H9 (cell line): ENCODE measurements at regions not wholly inside any gene's neighbourhood (a gene's known extent, or its start where the extent isn't known, plus 50 kb on each side); places are given as distances from the start of the nearest gene placed in this dataset.

Experiments used
- DNase-seq: peaks from one replicate; pipeline ENCODE4 v3.0.0-alpha.2; 2017
- H2AFZ ChIP-seq: one replicate; pipeline ENCODE4 v1.6.1; 2013; ENCODE audit warnings: mild to moderate bottlenecking, low read length, control low read depth, moderate library complexity
- H2AK5ac ChIP-seq: 2 replicates; pipeline ENCODE4 v1.6.1; 2013; ENCODE audit warnings: low read length, control low read depth, mixed read lengths; ENCODE audit not compliant: insufficient read length
- H2BK120ac ChIP-seq: one replicate; pipeline ENCODE4 v1.6.1; 2013; ENCODE audit warnings: low read depth, mild to moderate bottlenecking, low read length, control low read depth, inconsistent platforms; ENCODE audit not compliant: poor library complexity, severe bottlenecking
- H2BK12ac ChIP-seq: 2 replicates; pipeline ENCODE4 v1.6.1; 2013; ENCODE audit warnings: low read length, control low read depth, mixed read lengths, low read depth; ENCODE audit not compliant: insufficient read length
- H2BK15ac ChIP-seq: 2 replicates; pipeline ENCODE4 v1.6.1; 2013; ENCODE audit warnings: low read depth, low read length, control low read depth
- H2BK20ac ChIP-seq: one replicate; pipeline ENCODE4 v1.6.1; 2013; ENCODE audit warnings: low read depth, mild to moderate bottlenecking, low read length, control low read depth, inconsistent platforms; ENCODE audit not compliant: poor library complexity, severe bottlenecking
- H2BK5ac ChIP-seq: 2 replicates; pipeline ENCODE4 v1.6.1; 2013; ENCODE audit warnings: low read length, control low read depth, mixed read lengths; ENCODE audit not compliant: insufficient read length
- H3K14ac ChIP-seq: 2 replicates; pipeline ENCODE4 v1.6.1; 2013; ENCODE audit warnings: low read length, control low read depth; ENCODE audit not compliant: insufficient read depth
- H3K18ac ChIP-seq: 2 replicates; pipeline ENCODE4 v1.6.1; 2013; ENCODE audit warnings: low read depth, mild to moderate bottlenecking, mixed read lengths, low read length, control low read depth; ENCODE audit not compliant: insufficient read length
- H3K23ac ChIP-seq: 2 replicates; pipeline ENCODE4 v1.6.1; 2013; ENCODE audit warnings: low read length, control low read depth, mixed read lengths, low read depth; ENCODE audit not compliant: insufficient read length
- H3K23me2 ChIP-seq: 2 replicates; pipeline ENCODE4 v1.6.1; 2013; ENCODE audit warnings: low read depth, mild to moderate bottlenecking, mixed read lengths, low read length, control low read depth; ENCODE audit not compliant: insufficient read length, poor library complexity, severe bottlenecking
- H3K27ac ChIP-seq: 2 replicates; pipeline ENCODE4 v1.5.1; 2013; ENCODE audit warnings: low read length, control low read depth, mixed read lengths, low read depth; ENCODE audit not compliant: insufficient read length
- H3K27me3 ChIP-seq: 2 replicates; pipeline ENCODE4 v1.6.1; 2013; ENCODE audit warnings: low read length, control low read depth, inconsistent platforms; ENCODE audit not compliant: insufficient read depth
- H3K4ac ChIP-seq: 2 replicates; pipeline ENCODE4 v1.6.1; 2013; ENCODE audit warnings: low read depth, mild to moderate bottlenecking, control low read depth, inconsistent platforms, low read length, moderate library complexity
- H3K4me1 ChIP-seq: 2 replicates; pipeline ENCODE4 v1.6.1; 2013; ENCODE audit warnings: low read length, control low read depth, inconsistent platforms; ENCODE audit not compliant: insufficient read depth
- H3K4me2 ChIP-seq: 2 replicates; pipeline ENCODE4 v1.6.1; 2013; ENCODE audit warnings: low read length, control low read depth, mixed read lengths; ENCODE audit not compliant: insufficient read length, insufficient read depth
- H3K56ac ChIP-seq: 2 replicates; pipeline ENCODE4 v1.6.1; 2013; ENCODE audit warnings: low read depth, mild to moderate bottlenecking, mixed read lengths, low read length, control low read depth; ENCODE audit not compliant: insufficient read length
- H3K79me1 ChIP-seq: 2 replicates; pipeline ENCODE4 v1.6.1; 2013; ENCODE audit warnings: low read depth, mild to moderate bottlenecking, moderate library complexity, low read length, control low read depth, inconsistent platforms; ENCODE audit not compliant: insufficient read depth, poor library complexity, severe bottlenecking
- H3K79me2 ChIP-seq: 2 replicates; pipeline ENCODE4 v1.6.1; 2013; ENCODE audit warnings: low read length, control low read depth, inconsistent platforms; ENCODE audit not compliant: insufficient read depth
- H3K9ac ChIP-seq: 2 replicates; pipeline ENCODE4 v1.6.1; 2013; ENCODE audit warnings: low read length, control low read depth, mixed read lengths; ENCODE audit not compliant: insufficient read length; ENCODE audit errors: extremely low read depth
- H3K9me3 ChIP-seq: one replicate; pipeline ENCODE4 v1.6.1; 2013; ENCODE audit warnings: low read depth, low read length, inconsistent platforms; ENCODE audit not compliant: control insufficient read depth
- H3T11ph ChIP-seq: one replicate; pipeline ENCODE4 v1.6.1; 2013; ENCODE audit warnings: mild to moderate bottlenecking, low read length, control low read depth, inconsistent platforms
- H4K20me1 ChIP-seq: one replicate; pipeline ENCODE4 v1.6.1; 2013; ENCODE audit not compliant: control insufficient read depth, insufficient read length, insufficient read depth
- H4K5ac ChIP-seq: 2 replicates; pipeline ENCODE4 v1.6.1; 2013; ENCODE audit warnings: low read depth, mild to moderate bottlenecking, mixed read lengths, low read length, control low read depth; ENCODE audit not compliant: insufficient read length
- H4K8ac ChIP-seq: replicated peaks from 2 replicates; pipeline ENCODE4 v1.6.1; 2013; ENCODE audit warnings: low read length, control low read depth, mixed read lengths, low read depth; ENCODE audit not compliant: insufficient read length
- H4K91ac ChIP-seq: 2 replicates; pipeline ENCODE4 v1.6.1; 2013; ENCODE audit warnings: low read depth, mild to moderate bottlenecking, moderate library complexity, mixed read lengths, low read length, control low read depth; ENCODE audit not compliant: insufficient read length
- H3K27ac Mint-ChIP-seq, 3 experiments: 2 replicates in 2 of 3; 3 replicates in 1 of 3; pipeline ENCODE4 v1.8.0; 2020 to 2021; ENCODE audit warnings: mixed read lengths in 3 of 3, mild to moderate bottlenecking in 1 of 3, moderate library complexity in 1 of 3
- H3K27me3 Mint-ChIP-seq: 2 replicates; pipeline ENCODE4 v1.8.0; 2021; ENCODE audit warnings: low read depth, mild to moderate bottlenecking, moderate library complexity, mixed read lengths
- H3K36me3 Mint-ChIP-seq, 3 experiments: 2 replicates in 2 of 3; 3 replicates in 1 of 3; pipeline ENCODE4 v1.8.0; 2020 to 2021; ENCODE audit warnings: low read depth in 3 of 3, mixed read lengths in 3 of 3; ENCODE audit not compliant: insufficient read depth in 1 of 3
- H3K4me1 Mint-ChIP-seq, 2 experiments: 2 replicates each; pipeline ENCODE4 v1.8.0; 2020; ENCODE audit warnings: mixed read lengths in 2 of 2
- H3K4me3 Mint-ChIP-seq, 2 experiments: 2 replicates in 1 of 2; 3 replicates in 1 of 2; pipeline ENCODE4 v1.8.0; 2020 to 2021; ENCODE audit warnings: mild to moderate bottlenecking in 2 of 2, mixed read lengths in 2 of 2, moderate library complexity in 1 of 2
- H3K9me3 Mint-ChIP-seq, 2 experiments: 2 replicates in 1 of 2; 3 replicates in 1 of 2; pipeline ENCODE4 v1.8.0; 2020; ENCODE audit warnings: mild to moderate bottlenecking in 2 of 2, mixed read lengths in 2 of 2, moderate library complexity in 1 of 2
- WGBS: extraction: QIAGEN DNeasy Blood & Tissue Kit; methylation state at CpG from one replicate; pipeline ENCODE4 v1.1.7; 2013; ENCODE audit warnings: missing lambda C conversion rate, low lambda C conversion rate, mixed read lengths; ENCODE audit not compliant: insufficient read length; ENCODE audit errors: extremely low coverage; 5-methylcytosine and 5-hydroxymethylcytosine counted together
- TF ChIP-seq, protein P1 (sequence below): fragments of 200-600 bp; sonication (generic); conservative IDR thresholded peaks from 3 replicates; pipeline ENCODE4 v1.8.0; 2021; ENCODE audit warnings: antibody characterized with exemption, mild to moderate bottlenecking

GRCh38 chr2:215614296-215614695 lies 178.4 kb upstream of the FN1 start:
- Mint-ChIP-seq H3K27ac (peak overlapping the region in 2 of 3 experiments; percentile 51 to 90; a peak in 5 of 7 replicates), H3K9me3 (peaks cover 14 to 21% of the 10 kb centered on the region in 2 experiments), H3K27me3 (peaks cover 4% of the 10 kb centered on the region), H3K4me3 (no peak overlapping the region), H3K36me3 (peaks cover 10 to 22% (median 15%) of the 10 kb centered on the region in 3 experiments), H3K4me1 (peaks cover 40% of the 10 kb centered on the region in 2 experiments)
- Histone ChIP-seq H2BK12ac (no peak overlapping the region), H2AK5ac (no peak overlapping the region), H2BK5ac (no peak overlapping the region), H3T11ph (no peak overlapping the region), H3K79me1 (no peaks in the 10 kb centered on the region), H2AFZ (no peak overlapping the region), H3K56ac (no peak overlapping the region), H3K9ac (no peak overlapping the region), H4K91ac (no peak overlapping the region), H3K9me3 (peaks cover 10% of the 10 kb centered on the region), H2BK15ac (no peak overlapping the region), H4K5ac (no peak overlapping the region), H4K20me1 (no peaks in the 10 kb centered on the region), H3K4ac (no peak overlapping the region), H3K23ac (no peak overlapping the region), H3K4me2 (no peak overlapping the region), H3K27me3 (no peaks in the 10 kb centered on the region), H3K18ac (no peak overlapping the region), H3K27ac (no peak overlapping the region), H3K14ac (no peak overlapping the region), H3K79me2 (no peaks in the 10 kb centered on the region), H4K8ac (no peak overlapping the region), H2BK120ac (no peak overlapping the region), H3K23me2 (no peaks in the 10 kb centered on the region), H3K4me1 (no peaks in the 10 kb centered on the region; the same call in 1 of the 2 replicates), H2BK20ac (no peak overlapping the region)
- no peak for DNase-seq
- no CpG with 5 or more reads among the region's 7 CpGs for WGBS
- TF ChIP-seq, protein P1, sequence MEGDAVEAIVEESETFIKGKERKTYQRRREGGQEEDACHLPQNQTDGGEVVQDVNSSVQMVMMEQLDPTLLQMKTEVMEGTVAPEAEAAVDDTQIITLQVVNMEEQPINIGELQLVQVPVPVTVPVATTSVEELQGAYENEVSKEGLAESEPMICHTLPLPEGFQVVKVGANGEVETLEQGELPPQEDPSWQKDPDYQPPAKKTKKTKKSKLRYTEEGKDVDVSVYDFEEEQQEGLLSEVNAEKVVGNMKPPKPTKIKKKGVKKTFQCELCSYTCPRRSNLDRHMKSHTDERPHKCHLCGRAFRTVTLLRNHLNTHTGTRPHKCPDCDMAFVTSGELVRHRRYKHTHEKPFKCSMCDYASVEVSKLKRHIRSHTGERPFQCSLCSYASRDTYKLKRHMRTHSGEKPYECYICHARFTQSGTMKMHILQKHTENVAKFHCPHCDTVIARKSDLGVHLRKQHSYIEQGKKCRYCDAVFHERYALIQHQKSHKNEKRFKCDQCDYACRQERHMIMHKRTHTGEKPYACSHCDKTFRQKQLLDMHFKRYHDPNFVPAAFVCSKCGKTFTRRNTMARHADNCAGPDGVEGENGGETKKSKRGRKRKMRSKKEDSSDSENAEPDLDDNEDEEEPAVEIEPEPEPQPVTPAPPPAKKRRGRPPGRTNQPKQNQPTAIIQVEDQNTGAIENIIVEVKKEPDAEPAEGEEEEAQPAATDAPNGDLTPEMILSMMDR = no peak
